Vagina (tissue), 2 donors: ENCODE measurements at regions not wholly inside any gene's neighbourhood (a gene's known extent, or its start where the extent isn't known, plus 50 kb on each side); places are given as distances from the start of the nearest gene placed in this dataset.

Source experiments
- POLR2A ChIP-seq, 2 donors: fragments of 450-650 bp; IDR thresholded peaks; one replicate each; pipeline ENCODE4 v1.6.1; 2017; ENCODE audit warnings: antibody characterized with exemption in 2 of 2, mild to moderate bottlenecking in 2 of 2, moderate library complexity in 2 of 2
- POLR2AphosphoS5 ChIP-seq, 2 donors: sonication (generic); formaldehyde crosslinking; IDR thresholded peaks; one replicate each; pipeline ENCODE4 v1.9.0; 2017; ENCODE audit warnings: antibody characterized with exemption in 2 of 2, mild to moderate bottlenecking in 2 of 2, low read depth in 1 of 2; ENCODE audit not compliant: insufficient read depth in 1 of 2
- TF ChIP-seq, protein P1 (sequence below), 3 experiments: fragments of 450-650 bp in 2 of 3; fragments of 200-600 bp in 1 of 3; sonication (generic) in 1 of 3; IDR thresholded peaks; one replicate each; pipeline ENCODE4 v1.5.1; 2017 to 2019; ENCODE audit warnings: antibody characterized with exemption in 3 of 3, mild to moderate bottlenecking in 2 of 3, moderate library complexity in 2 of 3

DNA sequence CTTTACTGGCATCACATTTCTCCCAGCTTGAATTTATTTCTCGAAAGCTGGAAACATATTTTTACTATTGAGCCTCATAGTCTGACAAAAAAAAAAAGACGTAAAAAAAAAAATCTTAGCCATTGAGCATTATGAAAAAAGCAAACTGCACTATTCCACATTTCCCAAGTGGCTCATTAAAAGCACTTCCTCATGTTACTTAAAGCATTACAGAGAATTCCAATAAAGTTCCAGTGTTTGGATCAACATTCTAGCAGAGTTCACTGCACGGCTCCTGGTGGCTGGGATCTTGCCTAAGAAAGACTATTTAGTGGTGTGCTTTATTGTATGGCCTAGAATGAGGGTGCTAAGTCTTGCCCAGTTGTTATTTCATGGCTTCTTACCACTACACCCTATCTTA, 476.2 kb downstream of the PPARGC1A start:
- TF ChIP-seq, protein P1, sequence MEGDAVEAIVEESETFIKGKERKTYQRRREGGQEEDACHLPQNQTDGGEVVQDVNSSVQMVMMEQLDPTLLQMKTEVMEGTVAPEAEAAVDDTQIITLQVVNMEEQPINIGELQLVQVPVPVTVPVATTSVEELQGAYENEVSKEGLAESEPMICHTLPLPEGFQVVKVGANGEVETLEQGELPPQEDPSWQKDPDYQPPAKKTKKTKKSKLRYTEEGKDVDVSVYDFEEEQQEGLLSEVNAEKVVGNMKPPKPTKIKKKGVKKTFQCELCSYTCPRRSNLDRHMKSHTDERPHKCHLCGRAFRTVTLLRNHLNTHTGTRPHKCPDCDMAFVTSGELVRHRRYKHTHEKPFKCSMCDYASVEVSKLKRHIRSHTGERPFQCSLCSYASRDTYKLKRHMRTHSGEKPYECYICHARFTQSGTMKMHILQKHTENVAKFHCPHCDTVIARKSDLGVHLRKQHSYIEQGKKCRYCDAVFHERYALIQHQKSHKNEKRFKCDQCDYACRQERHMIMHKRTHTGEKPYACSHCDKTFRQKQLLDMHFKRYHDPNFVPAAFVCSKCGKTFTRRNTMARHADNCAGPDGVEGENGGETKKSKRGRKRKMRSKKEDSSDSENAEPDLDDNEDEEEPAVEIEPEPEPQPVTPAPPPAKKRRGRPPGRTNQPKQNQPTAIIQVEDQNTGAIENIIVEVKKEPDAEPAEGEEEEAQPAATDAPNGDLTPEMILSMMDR (IDR thresholded peaks at IDR 0.05), result no peak
- no peak for TF ChIP-seq POLR2AphosphoS5 (IDR thresholded peaks at IDR 0.05; ENCODE audit: insufficient read depth in 1 of 2, low read depth in 1 of 2)
- no peak for TF ChIP-seq POLR2A (IDR thresholded peaks at IDR 0.05)
